ENCODE measurements at regions not wholly inside any gene's neighbourhood (a gene's known extent, or its start where the extent isn't known, plus 50 kb on each side); places are given as distances from the start of the nearest gene placed in this dataset.

- Histone ChIP-seq H3K4me3 (ENCODE audit: low read depth in 1 of 3, low read length in 3 of 3) (no peak overlapping the region), H3K36me3 (ENCODE audit: control insufficient read depth in 4 of 4, insufficient read depth in 3 of 4, low read depth in 1 of 4, low read length in 3 of 4) (no peaks in the 10 kb centered on the region), H3K9ac (ENCODE audit: low read depth in 1 of 2, low read length in 2 of 2) (no peak overlapping the region), H3K27ac (ENCODE audit: low read depth in 1 of 2, low read length in 2 of 2) (no peak overlapping the region), H3K9me3 (ENCODE audit: control insufficient read depth in 4 of 4, low read length in 3 of 4) (no peaks in the 10 kb centered on the region), H3K4me1 (ENCODE audit: control insufficient read depth in 4 of 4, insufficient read depth in 4 of 4, low read length in 3 of 4) (no peaks in the 10 kb centered on the region), H3K27me3 (ENCODE audit: control insufficient read depth in 4 of 4, insufficient read depth in 4 of 4, low read length in 3 of 4) (no peaks in the 10 kb centered on the region)
- 58% methylated on average over 5 of the region's 5 CpGs for WGBS
- no peak for DNase-seq (ENCODE audit: low spot score)
- TF ChIP-seq ZBTB33 (IDR thresholded peaks at IDR 0.05) (no peak), YY1 (IDR thresholded peaks at IDR 0.05) (no peak)
Measured at GRCh38 chr2:2805263-2805662, 474.2 kb upstream of the MYT1L start.

GRCh38 chr2:2804528-2804927 lies 473.5 kb upstream of the MYT1L start:
- Histone ChIP-seq H3K9me3 (ENCODE audit: control insufficient read depth in 4 of 4, low read length in 3 of 4) (no peaks in the 10 kb centered on the region), H3K27me3 (ENCODE audit: control insufficient read depth in 4 of 4, insufficient read depth in 4 of 4, low read length in 3 of 4) (no peaks in the 10 kb centered on the region), H3K36me3 (ENCODE audit: control insufficient read depth in 4 of 4, insufficient read depth in 3 of 4, low read depth in 1 of 4, low read length in 3 of 4) (no peaks in the 10 kb centered on the region), H3K4me3 (ENCODE audit: low read depth in 1 of 3, low read length in 3 of 3) (no peak overlapping the region), H3K4me1 (ENCODE audit: control insufficient read depth in 4 of 4, insufficient read depth in 4 of 4, low read length in 3 of 4) (no peaks in the 10 kb centered on the region), H3K27ac (ENCODE audit: low read depth in 1 of 2, low read length in 2 of 2) (no peak overlapping the region), H3K9ac (ENCODE audit: low read depth in 1 of 2, low read length in 2 of 2) (no peak overlapping the region)
- 91% methylated on average over 15 of the region's 15 CpGs for WGBS
- DNase-seq (ENCODE audit: low spot score), result no peak
- TF ChIP-seq NR2F2 (IDR thresholded peaks at IDR 0.05) (no peak), FOXA1 (IDR thresholded peaks at IDR 0.05) (no peak), YY1 (IDR thresholded peaks at IDR 0.05) (no peak), RAD21 (IDR thresholded peaks at IDR 0.05) (no peak), CTCF (IDR thresholded peaks at IDR 0.05; ENCODE audit: low read depth, low read length, missing input control) (no peak), ZBTB33 (IDR thresholded peaks at IDR 0.05) (no peak), JUND (IDR thresholded peaks at IDR 0.05) (no peak), FOXA2 (IDR thresholded peaks at IDR 0.05) (no peak)

- no peak overlapping the region for H3K9ac ChIP-seq (ENCODE audit: low read depth in 1 of 2, low read length in 2 of 2)
- H3K9me3 ChIP-seq (ENCODE audit: control insufficient read depth in 4 of 4, low read length in 3 of 4), result no peaks in the 10 kb centered on the region
- TF ChIP-seq RAD21 (IDR thresholded peaks at IDR 0.05) (no peak), CTCF (IDR thresholded peaks at IDR 0.05; ENCODE audit: low read depth, low read length, missing input control) (no peak), JUND (IDR thresholded peaks at IDR 0.05) (no peak), HNF4G (IDR thresholded peaks at IDR 0.05) (no peak), SP1 (IDR thresholded peaks at IDR 0.05) (no peak), FOXA2 (IDR thresholded peaks at IDR 0.05) (no peak), NR2F2 (IDR thresholded peaks at IDR 0.05) (no peak), ATF3 (IDR thresholded peaks at IDR 0.05) (no peak), TAF1 (conservative IDR thresholded peaks at IDR 0.05) (no peak)
- no peak for DNase-seq (ENCODE audit: low spot score)
- H3K4me3 ChIP-seq (ENCODE audit: low read depth in 1 of 3, low read length in 3 of 3), result no peak overlapping the region
- no peaks in the 10 kb centered on the region for H3K4me1 ChIP-seq (ENCODE audit: control insufficient read depth in 4 of 4, insufficient read depth in 4 of 4, low read length in 3 of 4)
- 80% methylated on average over 3 of the region's 3 CpGs for WGBS
- no peaks in the 10 kb centered on the region for H3K27me3 ChIP-seq (ENCODE audit: control insufficient read depth in 4 of 4, insufficient read depth in 4 of 4, low read length in 3 of 4)
- H3K27ac ChIP-seq (ENCODE audit: low read depth in 1 of 2, low read length in 2 of 2), result no peak overlapping the region
- H3K36me3 ChIP-seq (ENCODE audit: control insufficient read depth in 4 of 4, insufficient read depth in 3 of 4, low read depth in 1 of 4, low read length in 3 of 4), result no peaks in the 10 kb centered on the region
Measured at GRCh38 chr2:2801458-2801857, 470.4 kb upstream of the MYT1L start.

Data from liver (tissue), 8 donors.